KMS-11 (cell line): ENCODE measurements at regions not wholly inside any gene's neighbourhood (a gene's known extent, or its start where the extent isn't known, plus 50 kb on each side); places are given as distances from the start of the nearest gene placed in this dataset.

Source experiments
- H2AFZ ChIP-seq: fragments of 200-600 bp; sonication (generic); 2 replicates; pipeline ENCODE4 v1.6.1; 2016; ENCODE audit warnings: antibody characterized with exemption, mixed run types, low read depth
- H3K27ac ChIP-seq: fragments of 200-600 bp; sonication (generic); 2 replicates; pipeline ENCODE4 v1.6.1; 2016; ENCODE audit warnings: mild to moderate bottlenecking, mixed run types
- H3K27me3 ChIP-seq: fragments of 200-600 bp; sonication (generic); 2 replicates; pipeline ENCODE4 v1.6.1; 2017; ENCODE audit warnings: mild to moderate bottlenecking, low read depth, mixed run types, moderate library complexity; ENCODE audit not compliant: insufficient read depth
- H3K36me3 ChIP-seq: fragments of 200-600 bp; sonication (generic); 2 replicates; pipeline ENCODE4 v1.6.1; 2017; ENCODE audit warnings: mild to moderate bottlenecking, mixed run types; ENCODE audit not compliant: insufficient read depth
- H3K4me1 ChIP-seq: fragments of 200-600 bp; sonication (generic); 2 replicates; pipeline ENCODE4 v1.6.1; 2016; ENCODE audit warnings: mild to moderate bottlenecking, low read depth, mixed run types; ENCODE audit not compliant: poor library complexity, severe bottlenecking
- H3K4me2 ChIP-seq: fragments of 200-600 bp; sonication (generic); 2 replicates; pipeline ENCODE4 v1.7.0; 2016; ENCODE audit warnings: mild to moderate bottlenecking, mixed run types
- H3K4me3 ChIP-seq: fragments of 200-600 bp; sonication (generic); IDR thresholded peaks from 2 replicates; pipeline ENCODE4 v1.6.1; 2017; ENCODE audit warnings: low read depth, low read length, mixed read lengths; ENCODE audit not compliant: insufficient read depth
- H3K79me2 ChIP-seq: fragments of 200-600 bp; sonication (generic); 2 replicates; pipeline ENCODE4 v1.6.1; 2016; ENCODE audit warnings: low read depth, mixed run types; ENCODE audit not compliant: insufficient read depth
- H3K9ac ChIP-seq: fragments of 200-600 bp; sonication (generic); 2 replicates; pipeline ENCODE4 v1.6.1; 2016; ENCODE audit warnings: mild to moderate bottlenecking, mixed run types
- H4K20me1 ChIP-seq: fragments of 200-600 bp; sonication (generic); 2 replicates; pipeline ENCODE4 v1.6.1; 2016; ENCODE audit warnings: mild to moderate bottlenecking, mixed run types; ENCODE audit not compliant: insufficient read depth
- TF ChIP-seq, protein P1 (sequence below): fragments of 200-600 bp; sonication (generic); conservative IDR thresholded peaks from 2 replicates; pipeline ENCODE4 v1.6.1; 2017; ENCODE audit warnings: low read depth, mild to moderate bottlenecking, antibody characterized with exemption, low read length, moderate library complexity, mixed read lengths

GRCh38 chr13:76725211-76725610, 161.0 kb downstream of the KCTD12 start:
- H2AFZ ChIP-seq, result no peak overlapping the region
- no peaks in the 10 kb centered on the region for H3K4me1 ChIP-seq
- H3K27me3 ChIP-seq, result no peaks in the 10 kb centered on the region
- no peak overlapping the region for H3K9ac ChIP-seq
- no peak overlapping the region for H3K4me3 ChIP-seq
- H3K79me2 ChIP-seq, result no peaks in the 10 kb centered on the region
- H3K36me3 ChIP-seq, result no peaks in the 10 kb centered on the region
- H4K20me1 ChIP-seq, result no peaks in the 10 kb centered on the region
- H3K27ac ChIP-seq, result no peak overlapping the region
- TF ChIP-seq, protein P1, sequence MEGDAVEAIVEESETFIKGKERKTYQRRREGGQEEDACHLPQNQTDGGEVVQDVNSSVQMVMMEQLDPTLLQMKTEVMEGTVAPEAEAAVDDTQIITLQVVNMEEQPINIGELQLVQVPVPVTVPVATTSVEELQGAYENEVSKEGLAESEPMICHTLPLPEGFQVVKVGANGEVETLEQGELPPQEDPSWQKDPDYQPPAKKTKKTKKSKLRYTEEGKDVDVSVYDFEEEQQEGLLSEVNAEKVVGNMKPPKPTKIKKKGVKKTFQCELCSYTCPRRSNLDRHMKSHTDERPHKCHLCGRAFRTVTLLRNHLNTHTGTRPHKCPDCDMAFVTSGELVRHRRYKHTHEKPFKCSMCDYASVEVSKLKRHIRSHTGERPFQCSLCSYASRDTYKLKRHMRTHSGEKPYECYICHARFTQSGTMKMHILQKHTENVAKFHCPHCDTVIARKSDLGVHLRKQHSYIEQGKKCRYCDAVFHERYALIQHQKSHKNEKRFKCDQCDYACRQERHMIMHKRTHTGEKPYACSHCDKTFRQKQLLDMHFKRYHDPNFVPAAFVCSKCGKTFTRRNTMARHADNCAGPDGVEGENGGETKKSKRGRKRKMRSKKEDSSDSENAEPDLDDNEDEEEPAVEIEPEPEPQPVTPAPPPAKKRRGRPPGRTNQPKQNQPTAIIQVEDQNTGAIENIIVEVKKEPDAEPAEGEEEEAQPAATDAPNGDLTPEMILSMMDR, result no peak
- H3K4me2 ChIP-seq, result no peak overlapping the region

GRCh38 chr13:76724421-76724820, 161.8 kb downstream of the KCTD12 start:
- Histone ChIP-seq H3K4me2 (no peak overlapping the region), H3K4me1 (no peaks in the 10 kb centered on the region)

DNA sequence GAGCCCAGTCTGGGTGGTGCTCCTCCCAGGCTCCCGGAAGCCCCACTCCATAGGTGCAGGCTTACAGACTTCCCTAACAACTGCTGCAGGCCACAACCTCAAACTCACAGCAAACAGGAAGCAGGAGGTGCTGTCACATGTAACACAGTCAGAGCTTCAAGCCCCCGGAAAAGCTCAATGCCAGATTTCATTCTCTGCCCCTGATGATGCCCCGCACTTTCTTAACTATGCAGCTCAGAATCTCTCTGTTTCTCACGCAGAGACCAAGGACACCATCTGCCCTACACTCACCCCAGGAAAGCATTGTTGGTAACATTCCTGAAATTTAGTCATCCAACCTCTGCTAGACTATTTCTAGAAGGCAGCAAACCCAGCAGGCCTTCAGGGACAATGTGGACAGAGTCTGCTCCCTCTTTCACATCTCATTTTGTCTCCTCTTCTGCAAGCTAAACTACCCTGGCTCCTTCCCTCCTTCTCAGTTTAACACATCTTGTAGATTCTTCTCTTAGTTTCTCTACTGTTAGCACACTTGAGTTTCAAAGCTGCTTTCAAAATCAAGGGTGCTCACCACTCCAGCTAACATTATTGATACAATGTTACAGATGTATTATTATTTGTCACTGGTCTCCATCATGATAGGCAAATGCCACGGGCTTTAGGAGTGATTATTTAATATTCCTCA, 162.5 kb downstream of the KCTD12 start:
- Histone ChIP-seq H3K36me3 (no peaks in the 10 kb centered on the region), H3K27ac (no peak overlapping the region), H2AFZ (no peak overlapping the region), H3K27me3 (no peaks in the 10 kb centered on the region), H3K79me2 (no peaks in the 10 kb centered on the region), H3K4me3 (no peak overlapping the region), H3K9ac (no peak overlapping the region), H3K4me2 (no peak overlapping the region), H3K4me1 (no peaks in the 10 kb centered on the region), H4K20me1 (no peaks in the 10 kb centered on the region)
- TF ChIP-seq, protein P1, result no peak

More at GRCh38 chr13:76724421-76724820, 161.8 kb downstream of the KCTD12 start:
- H3K27ac ChIP-seq, result no peak overlapping the region
- H4K20me1 ChIP-seq, result no peaks in the 10 kb centered on the region
- H3K4me3 ChIP-seq, result no peak overlapping the region
- no peaks in the 10 kb centered on the region for H3K36me3 ChIP-seq
- H2AFZ ChIP-seq, result no peak overlapping the region
- H3K79me2 ChIP-seq, result no peaks in the 10 kb centered on the region
- no peak overlapping the region for H3K9ac ChIP-seq
- no peaks in the 10 kb centered on the region for H3K27me3 ChIP-seq
- TF ChIP-seq, protein P1, result no peak

DNA sequence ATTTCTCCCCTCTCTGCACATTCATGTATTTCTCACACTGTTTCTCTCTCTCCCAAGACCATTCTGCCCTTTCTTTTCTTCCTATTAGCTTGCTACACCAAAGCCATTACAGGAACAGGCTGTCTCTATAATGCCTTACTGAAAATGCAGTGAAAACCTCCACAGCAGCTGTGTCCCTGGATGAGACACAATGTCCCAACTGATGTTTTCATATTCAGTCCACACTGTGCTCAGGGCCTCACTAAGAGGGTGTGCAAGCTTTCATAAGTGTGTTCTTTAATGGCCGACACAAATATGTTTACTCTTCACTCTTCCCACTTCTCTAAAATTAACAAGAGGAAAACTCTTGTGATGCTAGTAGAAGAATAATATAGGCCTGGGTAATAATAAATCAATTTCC, 163.4 kb downstream of the KCTD12 start:
- H3K4me3 ChIP-seq, result no peak overlapping the region
- H3K27ac ChIP-seq, result no peak overlapping the region
- no peak overlapping the region for H3K4me2 ChIP-seq
- H4K20me1 ChIP-seq, result no peaks in the 10 kb centered on the region
- TF ChIP-seq, protein P1, result no peak
- H3K9ac ChIP-seq, result no peak overlapping the region
- no peaks in the 10 kb centered on the region for H3K27me3 ChIP-seq
- H3K79me2 ChIP-seq, result no peaks in the 10 kb centered on the region
- H3K4me1 ChIP-seq, result no peaks in the 10 kb centered on the region
- no peak overlapping the region for H2AFZ ChIP-seq
- no peaks in the 10 kb centered on the region for H3K36me3 ChIP-seq
